HCT116 (cell line): ENCODE measurements at regions not wholly inside any gene's neighbourhood (a gene's known extent, or its start where the extent isn't known, plus 50 kb on each side); places are given as distances from the start of the nearest gene placed in this dataset.
A peak's percentile ranks its signal among the peaks of the same experiment; 100 is the strongest.

Source experiments
- ATAC-seq: fragments of 200-7000 bp; cut with Tn5 transposase; 2 replicates; pipeline ENCODE4 v1.9.1; 2020; ENCODE audit warnings: mild to moderate bottlenecking, moderate library complexity
- BruUV-seq: library from RNA; stranded (reverse); fragments of 400-500 nt; replicated peaks from 2 replicates; lab custom pipeline; 2021; lab: Mats Ljungman, UMichigan
- CTCF ChIA-PET: fragments of 300-600 bp; sonication (Branson Sonifier 250); formaldehyde crosslinking; loops from one replicate; lab custom pipeline; 2021; ENCODE audit warnings: antibody characterized with exemption; lab: Charles Lee
- POLR2A ChIA-PET: fragments of 300-600, 350-600 bp; sonication (Branson Sonifier 250); formaldehyde crosslinking; loops from one replicate; lab custom pipeline; 2021; ENCODE audit warnings: antibody characterized with exemption; lab: Charles Lee
- RAD21 ChIA-PET, 2 experiments: fragments of 300-600 bp; sonication (Branson Sonifier 250); formaldehyde crosslinking; loops; one replicate each; lab custom pipeline; 2023; ENCODE audit warnings: low total read pairs in 2 of 2; ENCODE audit not compliant: uncharacterized antibody in 2 of 2, unreplicated experiment in 2 of 2, low non-redundant PET in 1 of 2; lab: Charles Lee
- DNase-seq: peaks from one replicate; pipeline ENCODE4 v3.0.0-alpha.2; 2010; ENCODE audit warnings: low read depth, low spot score
- H2AFZ ChIP-seq: fragments of 200-600 bp; shearing (Covaris generic), sonication (generic); 2 replicates; pipeline ENCODE4 v1.6.1; 2017; ENCODE audit warnings: low read depth, mixed run types, mixed read lengths, antibody characterized with exemption, low read length; ENCODE audit not compliant: poor library complexity, severe bottlenecking
- H3K27ac ChIP-seq: 2 replicates; pipeline ENCODE4 v1.5.1; 2012; ENCODE audit warnings: low read depth, low read length
- H3K27me3 ChIP-seq: fragments of 200-600 bp; sonication (generic); 2 replicates; pipeline ENCODE4 v1.6.1; 2016; ENCODE audit warnings: mixed run types, low read length, mixed read lengths; ENCODE audit not compliant: insufficient read depth
- H3K36me3 ChIP-seq, 2 experiments: fragments of 200-500 bp in 1 of 2; fragments of 200-600 bp in 1 of 2; sonication (Bioruptor generic) in 1 of 2; sonication (generic) in 1 of 2; 2 replicates each; pipeline versions ENCODE4 v1.5.1 to v1.6.1; 2014 to 2016; ENCODE audit warnings: low read length in 2 of 2, inconsistent platforms in 1 of 2, mixed read lengths in 1 of 2, mixed run types in 1 of 2; ENCODE audit not compliant: insufficient read depth in 2 of 2, control insufficient read depth in 1 of 2
- H3K4me1 ChIP-seq, 2 experiments: fragments of 200-600 bp in 1 of 2; sonication (generic) in 1 of 2; 2 replicates each; pipeline versions ENCODE4 v1.5.1 to v1.6.1; 2012 to 2017; ENCODE audit warnings: low read length in 2 of 2, inconsistent platforms in 1 of 2, mild to moderate bottlenecking in 1 of 2, mixed read lengths in 1 of 2, mixed run types in 1 of 2, moderate library complexity in 1 of 2; ENCODE audit not compliant: insufficient read depth in 2 of 2, control insufficient read depth in 1 of 2
- H3K4me2 ChIP-seq: fragments of 200-600 bp; sonication (generic); 2 replicates; pipeline ENCODE4 v1.6.1; 2017; ENCODE audit warnings: mixed run types, low read length, mixed read lengths
- H3K4me3 ChIP-seq, 2 experiments: fragments of 200-600 bp in 1 of 2; sonication (generic) in 1 of 2; replicated peaks in 1 of 2; 2 replicates each; pipeline ENCODE4 v1.5.1; 2011 to 2016; ENCODE audit warnings: low read length in 2 of 2, control low read depth in 1 of 2, low read depth in 1 of 2, mild to moderate bottlenecking in 1 of 2, mixed read lengths in 1 of 2, mixed run types in 1 of 2
- H3K79me2 ChIP-seq: fragments of 200-600 bp; sonication (generic); 2 replicates; pipeline ENCODE4 v1.6.1; 2017; ENCODE audit warnings: mild to moderate bottlenecking, mixed run types, low read length, moderate library complexity, mixed read lengths; ENCODE audit not compliant: insufficient read depth
- H3K9ac ChIP-seq: fragments of 200-600 bp; sonication (generic); 2 replicates; pipeline ENCODE4 v1.6.1; 2016; ENCODE audit warnings: low read length, mixed read lengths
- H3K9me2 ChIP-seq: fragments of 200-600 bp; sonication (generic), shearing (Covaris generic); 2 replicates; pipeline ENCODE4 v1.6.1; 2017; ENCODE audit warnings: mixed run types, mild to moderate bottlenecking, moderate library complexity; ENCODE audit not compliant: insufficient read depth
- H3K9me3 ChIP-seq, 2 experiments: fragments of 200-500 bp in 1 of 2; fragments of 200-600 bp in 1 of 2; sonication (Bioruptor generic) in 1 of 2; sonication (generic) in 1 of 2; 2 replicates each; pipeline ENCODE4 v1.6.1; 2014 to 2017; ENCODE audit warnings: low read length in 2 of 2, mixed read lengths in 2 of 2, inconsistent platforms in 1 of 2, low read depth in 1 of 2, mild to moderate bottlenecking in 1 of 2, mixed run types in 1 of 2, moderate library complexity in 1 of 2; ENCODE audit not compliant: control insufficient read depth in 1 of 2, insufficient read depth in 1 of 2
- H4K20me1 ChIP-seq: fragments of 200-600 bp; sonication (generic), shearing (Covaris generic); 2 replicates; pipeline ENCODE4 v1.6.1; 2017; ENCODE audit warnings: mixed run types, mild to moderate bottlenecking, moderate library complexity; ENCODE audit not compliant: insufficient read depth
- CBX3 ChIP-seq: IDR thresholded peaks from 2 replicates; pipeline ENCODE4 v1.6.1; 2012; ENCODE audit warnings: low read depth
- CEBPB ChIP-seq: IDR thresholded peaks from 2 replicates; pipeline ENCODE4 v1.6.1; 2012; ENCODE audit warnings: low read depth
- EZH2phosphoT487 ChIP-seq: fragments of 200-600 bp; IDR thresholded peaks from 2 replicates; pipeline ENCODE4 v1.6.1; 2018; ENCODE audit warnings: antibody characterized with exemption, borderline replicate concordance
- FOSL1 ChIP-seq: IDR thresholded peaks from 2 replicates; pipeline ENCODE4 v1.6.1; 2012; ENCODE audit warnings: low read depth
- JUND ChIP-seq: IDR thresholded peaks from 2 replicates; pipeline ENCODE4 v1.6.1; 2012
- intact Hi-C: fragments of 100-400 bp; cut with micrococcal nuclease; formaldehyde crosslinking; loops from 2 replicates; pipeline ENCODE4 v1.10.0; 2022
- TF ChIP-seq, protein P1 (sequence below): IDR thresholded peaks from 2 replicates; pipeline ENCODE4 v1.6.1; 2012
- TF ChIP-seq, protein P2 (sequence below): IDR thresholded peaks from 2 replicates; pipeline ENCODE4 v1.6.1; 2012; ENCODE audit warnings: low read depth
- TF ChIP-seq, protein P3 (sequence below), 3 experiments: fragments of 200-600 bp in 1 of 3; sonication (generic) in 1 of 3; IDR thresholded peaks in 2 of 3; conservative IDR thresholded peaks in 1 of 3; 2 replicates each; pipeline ENCODE4 v1.5.1; 2012 to 2017; ENCODE audit warnings: low read depth in 2 of 3, low read length in 2 of 3, antibody characterized with exemption in 1 of 3, borderline replicate concordance in 1 of 3, control low read depth in 1 of 3, mild to moderate bottlenecking in 1 of 3, mixed read lengths in 1 of 3, mixed run types in 1 of 3, moderate library complexity in 1 of 3; ENCODE audit not compliant: insufficient read depth in 1 of 3

DNA sequence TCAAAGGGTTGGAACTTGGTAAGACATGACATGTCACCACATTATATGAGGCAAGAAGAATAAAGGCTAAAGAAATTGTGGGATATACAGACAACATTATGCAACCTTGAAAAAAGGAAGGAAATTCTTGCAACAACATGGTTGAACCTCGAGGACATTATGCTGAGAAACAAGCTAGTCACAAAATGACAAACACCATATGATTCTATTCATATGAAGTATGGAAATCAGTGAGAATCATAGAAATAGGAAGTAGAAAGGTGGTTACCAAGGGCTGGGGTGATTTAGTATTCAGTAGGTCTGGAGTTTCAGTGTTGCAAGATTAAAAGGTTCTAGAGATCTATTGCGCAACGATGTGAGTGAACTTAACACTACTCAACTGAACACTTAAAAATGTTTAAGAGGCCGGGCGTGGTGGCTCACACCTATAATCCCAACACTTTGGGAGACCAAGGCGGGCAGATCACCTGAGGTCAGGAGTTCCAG lies 126.9 kb upstream of the TBX20 start:
- no peaks in the 10 kb centered on the region for H3K79me2 ChIP-seq

More for the DNA sequence above, 126.9 kb upstream of the TBX20 start:
- Histone ChIP-seq H4K20me1 (no peaks in the 10 kb centered on the region), H3K36me3 (no peaks in the 10 kb centered on the region), H3K27ac (no peak overlapping the region), H3K9me2 (no peaks in the 10 kb centered on the region), H3K27me3 (no peaks in the 10 kb centered on the region), H3K9ac (no peak overlapping the region), H3K9me3 (no peaks in the 10 kb centered on the region), H3K4me3 (no peak overlapping the region), H3K4me2 (no peak overlapping the region), H3K4me1 (no peaks in the 10 kb centered on the region), H2AFZ (no peak overlapping the region)
- RAD21 ChIA-PET, result no interaction called here
- CTCF ChIA-PET, result no interaction called here
- intact Hi-C loops, result no loop called here
- ATAC-seq, result no peak
- POLR2A ChIA-PET, result no interaction called here
- no peak for DNase-seq
- no TSS peak for BruUV-seq
- TF ChIP-seq, protein P1, sequence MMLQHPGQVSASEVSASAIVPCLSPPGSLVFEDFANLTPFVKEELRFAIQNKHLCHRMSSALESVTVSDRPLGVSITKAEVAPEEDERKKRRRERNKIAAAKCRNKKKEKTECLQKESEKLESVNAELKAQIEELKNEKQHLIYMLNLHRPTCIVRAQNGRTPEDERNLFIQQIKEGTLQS, result no peak
- peak; percentile 37; the same call in 1 of the 2 replicates for TF ChIP-seq CEBPB
- no peak for TF ChIP-seq JUND
- TF ChIP-seq, protein P2, sequence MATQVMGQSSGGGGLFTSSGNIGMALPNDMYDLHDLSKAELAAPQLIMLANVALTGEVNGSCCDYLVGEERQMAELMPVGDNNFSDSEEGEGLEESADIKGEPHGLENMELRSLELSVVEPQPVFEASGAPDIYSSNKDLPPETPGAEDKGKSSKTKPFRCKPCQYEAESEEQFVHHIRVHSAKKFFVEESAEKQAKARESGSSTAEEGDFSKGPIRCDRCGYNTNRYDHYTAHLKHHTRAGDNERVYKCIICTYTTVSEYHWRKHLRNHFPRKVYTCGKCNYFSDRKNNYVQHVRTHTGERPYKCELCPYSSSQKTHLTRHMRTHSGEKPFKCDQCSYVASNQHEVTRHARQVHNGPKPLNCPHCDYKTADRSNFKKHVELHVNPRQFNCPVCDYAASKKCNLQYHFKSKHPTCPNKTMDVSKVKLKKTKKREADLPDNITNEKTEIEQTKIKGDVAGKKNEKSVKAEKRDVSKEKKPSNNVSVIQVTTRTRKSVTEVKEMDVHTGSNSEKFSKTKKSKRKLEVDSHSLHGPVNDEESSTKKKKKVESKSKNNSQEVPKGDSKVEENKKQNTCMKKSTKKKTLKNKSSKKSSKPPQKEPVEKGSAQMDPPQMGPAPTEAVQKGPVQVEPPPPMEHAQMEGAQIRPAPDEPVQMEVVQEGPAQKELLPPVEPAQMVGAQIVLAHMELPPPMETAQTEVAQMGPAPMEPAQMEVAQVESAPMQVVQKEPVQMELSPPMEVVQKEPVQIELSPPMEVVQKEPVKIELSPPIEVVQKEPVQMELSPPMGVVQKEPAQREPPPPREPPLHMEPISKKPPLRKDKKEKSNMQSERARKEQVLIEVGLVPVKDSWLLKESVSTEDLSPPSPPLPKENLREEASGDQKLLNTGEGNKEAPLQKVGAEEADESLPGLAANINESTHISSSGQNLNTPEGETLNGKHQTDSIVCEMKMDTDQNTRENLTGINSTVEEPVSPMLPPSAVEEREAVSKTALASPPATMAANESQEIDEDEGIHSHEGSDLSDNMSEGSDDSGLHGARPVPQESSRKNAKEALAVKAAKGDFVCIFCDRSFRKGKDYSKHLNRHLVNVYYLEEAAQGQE, result no peak
- TF ChIP-seq CBX3, result no peak
- TF ChIP-seq, protein P3, sequence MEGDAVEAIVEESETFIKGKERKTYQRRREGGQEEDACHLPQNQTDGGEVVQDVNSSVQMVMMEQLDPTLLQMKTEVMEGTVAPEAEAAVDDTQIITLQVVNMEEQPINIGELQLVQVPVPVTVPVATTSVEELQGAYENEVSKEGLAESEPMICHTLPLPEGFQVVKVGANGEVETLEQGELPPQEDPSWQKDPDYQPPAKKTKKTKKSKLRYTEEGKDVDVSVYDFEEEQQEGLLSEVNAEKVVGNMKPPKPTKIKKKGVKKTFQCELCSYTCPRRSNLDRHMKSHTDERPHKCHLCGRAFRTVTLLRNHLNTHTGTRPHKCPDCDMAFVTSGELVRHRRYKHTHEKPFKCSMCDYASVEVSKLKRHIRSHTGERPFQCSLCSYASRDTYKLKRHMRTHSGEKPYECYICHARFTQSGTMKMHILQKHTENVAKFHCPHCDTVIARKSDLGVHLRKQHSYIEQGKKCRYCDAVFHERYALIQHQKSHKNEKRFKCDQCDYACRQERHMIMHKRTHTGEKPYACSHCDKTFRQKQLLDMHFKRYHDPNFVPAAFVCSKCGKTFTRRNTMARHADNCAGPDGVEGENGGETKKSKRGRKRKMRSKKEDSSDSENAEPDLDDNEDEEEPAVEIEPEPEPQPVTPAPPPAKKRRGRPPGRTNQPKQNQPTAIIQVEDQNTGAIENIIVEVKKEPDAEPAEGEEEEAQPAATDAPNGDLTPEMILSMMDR (IDR thresholded peaks at IDR 0.05 in 2 of 3, conservative IDR thresholded peaks at IDR 0.05 in 1 of 3; ENCODE audit: borderline replicate concordance in 1 of 3, insufficient read depth in 1 of 3, low read depth in 2 of 3, low read length in 2 of 3), result no peak
- no peak for TF ChIP-seq EZH2phosphoT487
- TF ChIP-seq FOSL1, result no peak
- TF ChIP-seq, all 23 proteins: peak for 1
